ENCODE measurements at regions not wholly inside any gene's neighbourhood (a gene's known extent, or its start where the extent isn't known, plus 50 kb on each side); places are given as distances from the start of the nearest gene placed in this dataset.

DNA sequence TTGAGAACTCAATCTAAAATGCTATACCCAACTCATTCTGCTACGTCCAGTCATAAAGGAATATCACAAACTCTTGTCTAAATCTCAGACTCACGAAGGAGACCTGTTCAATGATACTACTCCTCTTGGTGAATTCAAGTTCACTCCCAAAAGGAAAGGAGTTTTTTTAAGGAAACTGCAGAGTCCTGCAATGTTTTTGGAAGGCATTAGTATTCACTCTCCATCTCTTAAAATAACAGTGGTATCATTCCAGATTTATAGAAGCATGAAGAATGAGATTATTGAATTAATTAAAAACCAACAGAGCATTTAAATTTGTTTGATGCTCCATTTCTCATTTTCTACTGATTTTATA, 73.4 kb downstream of the FOXD1 start:
- TF ChIP-seq, protein P1, sequence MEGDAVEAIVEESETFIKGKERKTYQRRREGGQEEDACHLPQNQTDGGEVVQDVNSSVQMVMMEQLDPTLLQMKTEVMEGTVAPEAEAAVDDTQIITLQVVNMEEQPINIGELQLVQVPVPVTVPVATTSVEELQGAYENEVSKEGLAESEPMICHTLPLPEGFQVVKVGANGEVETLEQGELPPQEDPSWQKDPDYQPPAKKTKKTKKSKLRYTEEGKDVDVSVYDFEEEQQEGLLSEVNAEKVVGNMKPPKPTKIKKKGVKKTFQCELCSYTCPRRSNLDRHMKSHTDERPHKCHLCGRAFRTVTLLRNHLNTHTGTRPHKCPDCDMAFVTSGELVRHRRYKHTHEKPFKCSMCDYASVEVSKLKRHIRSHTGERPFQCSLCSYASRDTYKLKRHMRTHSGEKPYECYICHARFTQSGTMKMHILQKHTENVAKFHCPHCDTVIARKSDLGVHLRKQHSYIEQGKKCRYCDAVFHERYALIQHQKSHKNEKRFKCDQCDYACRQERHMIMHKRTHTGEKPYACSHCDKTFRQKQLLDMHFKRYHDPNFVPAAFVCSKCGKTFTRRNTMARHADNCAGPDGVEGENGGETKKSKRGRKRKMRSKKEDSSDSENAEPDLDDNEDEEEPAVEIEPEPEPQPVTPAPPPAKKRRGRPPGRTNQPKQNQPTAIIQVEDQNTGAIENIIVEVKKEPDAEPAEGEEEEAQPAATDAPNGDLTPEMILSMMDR (IDR thresholded peaks at IDR 0.05) = no peak
- TF ChIP-seq POLR2A (IDR thresholded peaks at IDR 0.05) = no peak
